ENCODE measurements at regions not wholly inside any gene's neighbourhood (a gene's known extent, or its start where the extent isn't known, plus 50 kb on each side); places are given as distances from the start of the nearest gene placed in this dataset.

DNA sequence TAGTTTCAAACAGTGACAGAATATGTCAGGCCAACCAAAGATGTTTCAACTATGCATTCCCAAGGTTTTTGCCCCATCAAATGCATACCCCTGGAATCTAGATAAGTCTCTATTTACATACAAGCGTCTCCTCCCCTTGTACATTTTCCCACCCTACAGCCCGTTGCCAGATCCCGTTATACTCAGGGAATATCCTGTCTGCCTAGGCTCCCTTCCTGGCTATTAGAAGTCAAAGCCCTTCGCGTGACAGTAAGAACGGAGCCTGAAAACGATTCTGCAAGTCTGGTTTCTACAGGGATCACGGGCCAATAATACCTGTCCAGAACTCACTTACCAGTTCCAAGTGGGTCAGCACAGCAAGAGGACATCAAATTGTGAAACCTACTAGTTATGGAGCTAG, 134.8 kb downstream of the LACC1 start:
- no peaks in the 10 kb centered on the region for H3K27me3 ChIP-seq (ENCODE audit: control insufficient read depth, insufficient read depth, low read length)
- no peaks in the 10 kb centered on the region for H3K36me3 ChIP-seq (ENCODE audit: control insufficient read depth, insufficient read depth, low read length)
- no peak for TF ChIP-seq CTCF (IDR thresholded peaks at IDR 0.05; ENCODE audit: insufficient read depth, low read length, poor library complexity, severe bottlenecking)
- no peak for DNase-seq (ENCODE audit: low read depth)
- no peak overlapping the region for H3K4me3 ChIP-seq (ENCODE audit: low read depth, low read length)

DNA sequence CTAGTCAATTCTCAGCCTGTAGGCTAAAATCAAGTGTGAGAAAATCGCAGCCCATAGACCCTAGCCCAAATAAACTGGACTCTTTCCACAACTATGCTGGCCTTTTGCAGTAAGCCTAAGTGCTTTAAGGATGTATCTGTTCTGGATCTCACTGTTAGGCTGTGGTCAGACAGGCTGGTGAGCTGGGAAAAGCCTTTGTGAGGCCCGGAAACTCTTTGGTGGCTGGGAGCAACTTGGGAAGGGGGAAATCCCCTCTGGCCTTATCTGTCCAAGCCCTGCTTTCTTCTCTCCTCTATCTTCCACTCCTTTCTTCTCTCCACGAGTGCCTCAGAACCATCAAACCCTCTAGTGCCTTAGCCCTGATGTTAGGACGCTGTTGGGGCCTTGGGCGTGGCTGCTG, 135.4 kb downstream of the LACC1 start:
- no peaks in the 10 kb centered on the region for H3K27me3 ChIP-seq (ENCODE audit: control insufficient read depth, insufficient read depth, low read length)
- TF ChIP-seq CTCF (IDR thresholded peaks at IDR 0.05; ENCODE audit: insufficient read depth, low read length, poor library complexity, severe bottlenecking) = no peak
- no peaks in the 10 kb centered on the region for H3K36me3 ChIP-seq (ENCODE audit: control insufficient read depth, insufficient read depth, low read length)
- no peak overlapping the region for H3K4me3 ChIP-seq (ENCODE audit: low read depth, low read length)
- no peak for DNase-seq (ENCODE audit: low read depth)

- Histone ChIP-seq H3K27me3 (ENCODE audit: control insufficient read depth, insufficient read depth, low read length) (no peaks in the 10 kb centered on the region), H3K36me3 (ENCODE audit: control insufficient read depth, insufficient read depth, low read length) (no peaks in the 10 kb centered on the region), H3K4me3 (ENCODE audit: low read depth, low read length) (no peak overlapping the region)
- TF ChIP-seq CTCF (IDR thresholded peaks at IDR 0.05; ENCODE audit: insufficient read depth, low read length, poor library complexity, severe bottlenecking) = no peak
- no peak for DNase-seq (ENCODE audit: low read depth)
Observed at GRCh38 chr13:44015811-44016210, 136.1 kb downstream of the LACC1 start.

DNA sequence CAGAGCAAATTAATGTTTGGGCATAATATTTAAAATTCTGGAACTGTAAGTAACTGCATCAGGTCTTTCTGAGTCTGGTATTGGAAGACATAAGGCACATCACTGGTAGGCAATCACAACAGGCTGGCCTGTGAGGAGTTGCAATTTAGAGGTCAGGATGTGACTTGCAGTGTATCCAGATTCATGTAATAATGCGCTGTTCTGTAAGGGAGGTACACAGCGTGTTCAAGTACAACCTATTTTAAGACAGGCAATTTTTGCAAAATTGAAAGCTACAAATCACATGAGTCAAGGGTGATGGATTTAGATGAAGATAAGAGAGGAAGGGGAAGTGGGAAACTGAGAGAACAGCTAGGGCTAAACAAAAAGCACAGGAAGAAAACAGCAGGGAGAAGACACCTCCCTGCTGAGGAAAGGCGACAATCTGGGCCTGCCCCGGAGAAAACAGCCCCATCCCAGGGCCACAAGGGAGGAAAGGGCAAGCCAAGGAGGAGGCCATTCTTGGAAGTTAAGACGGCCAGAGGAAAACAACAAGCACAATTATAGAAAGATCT, 138.1 kb downstream of the LACC1 start:
- no peaks in the 10 kb centered on the region for H3K36me3 ChIP-seq (ENCODE audit: control insufficient read depth, insufficient read depth, low read length)

GRCh38 chr13:44019651-44020050, 139.9 kb downstream of the LACC1 start:
- Histone ChIP-seq H3K36me3 (ENCODE audit: control insufficient read depth, insufficient read depth, low read length) (no peaks in the 10 kb centered on the region), H3K4me3 (ENCODE audit: low read depth, low read length) (no peak overlapping the region), H3K27me3 (ENCODE audit: control insufficient read depth, insufficient read depth, low read length) (no peaks in the 10 kb centered on the region)
- DNase-seq (ENCODE audit: low read depth) = no peak
- TF ChIP-seq CTCF (IDR thresholded peaks at IDR 0.05; ENCODE audit: insufficient read depth, low read length, poor library complexity, severe bottlenecking) = no peak

More for the DNA sequence above, 138.1 kb downstream of the LACC1 start:
- H3K4me3 ChIP-seq (ENCODE audit: low read depth, low read length) = no peak overlapping the region
- DNase-seq (ENCODE audit: low read depth) = no peak
- no peak for TF ChIP-seq CTCF (IDR thresholded peaks at IDR 0.05; ENCODE audit: insufficient read depth, low read length, poor library complexity, severe bottlenecking)
- H3K27me3 ChIP-seq (ENCODE audit: control insufficient read depth, insufficient read depth, low read length) = no peaks in the 10 kb centered on the region

DNA sequence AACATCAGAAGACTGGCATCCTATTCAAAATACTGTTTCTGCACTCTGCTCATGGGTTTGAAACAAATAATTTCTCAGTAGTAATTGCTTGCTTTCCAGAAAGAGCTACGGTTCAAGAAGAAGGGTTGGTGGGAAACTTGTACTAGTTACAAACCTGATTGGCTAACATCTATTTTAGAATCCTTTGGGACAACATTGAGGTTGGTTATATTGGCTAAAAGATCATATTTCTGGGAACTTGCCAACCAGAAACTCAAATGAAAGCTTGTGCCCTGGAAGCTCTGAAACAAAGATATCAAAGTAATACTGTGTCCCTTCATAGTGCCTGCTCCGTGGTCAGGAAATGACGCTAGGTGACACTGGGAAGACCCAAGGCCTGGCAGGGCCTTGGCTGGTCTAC, 141.7 kb downstream of the LACC1 start:
- DNase-seq (ENCODE audit: low read depth) = no peak
- Histone ChIP-seq H3K4me3 (ENCODE audit: low read depth, low read length) (no peak overlapping the region), H3K27me3 (ENCODE audit: control insufficient read depth, insufficient read depth, low read length) (no peaks in the 10 kb centered on the region), H3K36me3 (ENCODE audit: control insufficient read depth, insufficient read depth, low read length) (no peaks in the 10 kb centered on the region)
- no peak for TF ChIP-seq CTCF (IDR thresholded peaks at IDR 0.05; ENCODE audit: insufficient read depth, low read length, poor library complexity, severe bottlenecking)
